ENCODE measurements at regions not wholly inside any gene's neighbourhood (a gene's known extent, or its start where the extent isn't known, plus 50 kb on each side); places are given as distances from the start of the nearest gene placed in this dataset.

DNA sequence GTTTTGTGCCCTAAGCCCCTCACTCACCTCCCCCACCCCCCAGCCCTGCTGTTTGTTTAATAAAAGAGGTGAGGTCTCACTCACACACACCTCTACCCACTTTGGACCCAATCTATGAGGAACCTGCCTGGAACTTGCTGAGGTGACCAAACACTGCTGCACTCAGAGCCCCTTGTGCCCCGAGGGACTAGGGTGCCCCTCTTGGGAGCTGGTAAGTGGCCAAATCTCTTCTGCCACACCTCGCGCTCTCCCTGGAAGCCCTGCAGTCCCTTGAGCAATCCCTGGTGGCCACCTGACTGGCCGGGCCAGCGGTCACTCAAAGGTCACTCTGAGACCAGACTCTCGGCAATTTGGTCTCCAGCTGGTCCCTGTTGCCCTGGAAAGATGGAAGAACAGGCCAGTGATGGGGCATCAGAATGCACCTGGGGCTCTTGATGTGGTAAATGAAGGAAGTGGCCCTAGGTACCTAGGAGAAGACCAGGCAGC is 157.2 kb downstream of the MED10 start:
- TF ChIP-seq, protein P1, sequence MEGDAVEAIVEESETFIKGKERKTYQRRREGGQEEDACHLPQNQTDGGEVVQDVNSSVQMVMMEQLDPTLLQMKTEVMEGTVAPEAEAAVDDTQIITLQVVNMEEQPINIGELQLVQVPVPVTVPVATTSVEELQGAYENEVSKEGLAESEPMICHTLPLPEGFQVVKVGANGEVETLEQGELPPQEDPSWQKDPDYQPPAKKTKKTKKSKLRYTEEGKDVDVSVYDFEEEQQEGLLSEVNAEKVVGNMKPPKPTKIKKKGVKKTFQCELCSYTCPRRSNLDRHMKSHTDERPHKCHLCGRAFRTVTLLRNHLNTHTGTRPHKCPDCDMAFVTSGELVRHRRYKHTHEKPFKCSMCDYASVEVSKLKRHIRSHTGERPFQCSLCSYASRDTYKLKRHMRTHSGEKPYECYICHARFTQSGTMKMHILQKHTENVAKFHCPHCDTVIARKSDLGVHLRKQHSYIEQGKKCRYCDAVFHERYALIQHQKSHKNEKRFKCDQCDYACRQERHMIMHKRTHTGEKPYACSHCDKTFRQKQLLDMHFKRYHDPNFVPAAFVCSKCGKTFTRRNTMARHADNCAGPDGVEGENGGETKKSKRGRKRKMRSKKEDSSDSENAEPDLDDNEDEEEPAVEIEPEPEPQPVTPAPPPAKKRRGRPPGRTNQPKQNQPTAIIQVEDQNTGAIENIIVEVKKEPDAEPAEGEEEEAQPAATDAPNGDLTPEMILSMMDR (IDR thresholded peaks at IDR 0.05) = no peak
- TF ChIP-seq POLR2A (IDR thresholded peaks at IDR 0.05) = no peak

Measured in adrenal gland (tissue), 5 donors.